ENCODE measurements at regions not wholly inside any gene's neighbourhood (a gene's known extent, or its start where the extent isn't known, plus 50 kb on each side); places are given as distances from the start of the nearest gene placed in this dataset.

GRCh38 chr2:64845273-64845905 is 143.8 kb upstream of the SLC1A4 start:
- WGBS, 2 experiments (ENCODE audit: extremely low coverage in 1 of 2, insufficient coverage in 1 of 2, insufficient read length in 1 of 2, insufficient replicate concordance in 2 of 2, low coverage in 1 of 2, low lambda C conversion rate in 2 of 2, missing lambda C conversion rate in 1 of 2), result 80 to 100% methylated on average over 1 to 2 of the region's 2 CpGs

More at GRCh38 chr2:64845273-64845905, 143.8 kb upstream of the SLC1A4 start:
- Histone ChIP-seq H3K36me3 (ENCODE audit: control insufficient read depth in 2 of 4, insufficient read depth in 4 of 4, low read length in 3 of 4) (no peaks in the 10 kb centered on the region), H2BK15ac (ENCODE audit: low read length) (no peak overlapping the region), H2BK5ac (ENCODE audit: low read depth, low read length) (no peak overlapping the region), H3K18ac (ENCODE audit: extremely low read depth, low read length) (no peak overlapping the region), H3K23ac (ENCODE audit: insufficient read length) (no peak overlapping the region), H3K9ac (replicated peaks in 1 of 4; ENCODE audit: extremely low read depth in 1 of 4, low read depth in 3 of 4, low read length in 3 of 4) (no peak overlapping the region), H3K23me2 (ENCODE audit: low read depth, low read length) (no peaks in the 10 kb centered on the region), H3K27me3 (replicated peaks in 1 of 4; ENCODE audit: control insufficient read depth in 3 of 4, extremely low read depth in 1 of 4, insufficient read depth in 3 of 4, low read length in 3 of 4) (peaks cover 0 to 2% (median 0%) of the 10 kb centered on the region in 4 experiments; a peak in 1 of 7 replicates), H2AK5ac (ENCODE audit: low read depth, low read length) (no peak overlapping the region), H3K4ac (replicated peaks; ENCODE audit: insufficient read length, low read depth, low read length) (no peak overlapping the region), H3K4me1 (replicated peaks in 1 of 4; ENCODE audit: control insufficient read depth in 3 of 4, insufficient read depth in 4 of 4, low read length in 3 of 4) (peaks cover 0 to 4% (median 1%) of the 10 kb centered on the region in 4 experiments; a peak in 1 of 7 replicates), H3K4me2 (ENCODE audit: insufficient read depth in 1 of 2, low read depth in 2 of 2, low read length in 2 of 2) (no peak overlapping the region), H3K14ac (ENCODE audit: insufficient read length) (no peak overlapping the region), H2BK12ac (ENCODE audit: low read depth, low read length) (no peak overlapping the region), H3K56ac (replicated peaks; ENCODE audit: insufficient read length, low read depth, low read length) (no peak overlapping the region), H3K9me3 (ENCODE audit: insufficient read depth in 2 of 2, low read depth in 1 of 2, low read length in 1 of 2) (no peaks in the 10 kb centered on the region), H2BK120ac (replicated peaks; ENCODE audit: low read depth, low read length) (no peak overlapping the region), H2AFZ (ENCODE audit: low read length) (no peak overlapping the region), H4K8ac (ENCODE audit: extremely low read depth, insufficient read depth, low read length) (no peak overlapping the region), H4K91ac (replicated peaks; ENCODE audit: insufficient read length, low read length) (no peak overlapping the region), H4K5ac (ENCODE audit: insufficient read length, low read depth, low read length) (no peak overlapping the region), H3K27ac (ENCODE audit: low read depth, low read length) (no peak overlapping the region), H4K20me1 (replicated peaks in 1 of 2; ENCODE audit: control insufficient read depth in 1 of 2, insufficient read depth in 2 of 2, low read length in 2 of 2) (no peaks in the 10 kb centered on the region), H3K4me3 (ENCODE audit: extremely low read depth in 1 of 4, insufficient read depth in 2 of 4, low read depth in 3 of 4, low read length in 4 of 4) (no peak overlapping the region), H3K79me1 (ENCODE audit: low read depth, low read length) (no peaks in the 10 kb centered on the region), H3K79me2 (ENCODE audit: control insufficient read depth in 1 of 2, insufficient read depth in 2 of 2, low read length in 2 of 2) (no peaks in the 10 kb centered on the region), H2BK20ac (ENCODE audit: low read length) (no peak overlapping the region)
- CTCF ChIA-PET (ENCODE audit: partially characterized antibody), result interaction anchor here (0.6 to 1.0 kb wide), 3 partner anchors 11 to 298 kb away, joined by 3 to 5 read pairs (median 4); no protein-coding TSS in a partner anchor
- TF ChIP-seq CBX8 (IDR thresholded peaks at IDR 0.05; ENCODE audit: borderline replicate concordance, low read depth, low read length) (no peak), GABPA (IDR thresholded peaks at IDR 0.05; ENCODE audit: borderline replicate concordance, insufficient read depth, low read length) (no peak), TCF12 (IDR thresholded peaks at IDR 0.05; ENCODE audit: low read depth, low read length) (no peak), SUZ12 (IDR thresholded peaks at IDR 0.05; ENCODE audit: low read length) (no peak), NRF1 (IDR thresholded peaks at IDR 0.05; ENCODE audit: low read depth, low read length) (no peak), ASH2L (IDR thresholded peaks at IDR 0.05; ENCODE audit: low read length) (no peak), RXRA (IDR thresholded peaks at IDR 0.05; ENCODE audit: insufficient read depth, low read depth, low read length) (no peak), PHF8 (conservative IDR thresholded peaks at IDR 0.05; ENCODE audit: low read depth, low read length) (no peak), SIX5 (IDR thresholded peaks at IDR 0.05; ENCODE audit: low read depth, low read length) (no peak), EGR1 (IDR thresholded peaks at IDR 0.05; ENCODE audit: borderline replicate concordance, low read depth, low read length) (no peak), SIN3A (conservative IDR thresholded peaks at IDR 0.05 in 1 of 2, IDR thresholded peaks at IDR 0.05 in 1 of 2; ENCODE audit: low read depth in 1 of 2, low read length in 2 of 2) (no peak), JUN (IDR thresholded peaks at IDR 0.05; ENCODE audit: low read depth, low read length) (no peak)
- POLR2A ChIA-PET (ENCODE audit: partially characterized antibody), result interaction anchor here (1.0 kb wide), 1 partner anchor 393 kb away, joined by 4 read pairs; no protein-coding TSS in a partner anchor
- DNase-seq (ENCODE audit: low read depth in 1 of 2, low spot score in 2 of 2), result no peak
- no peak for FAIRE-seq

All from H1 (cell line).